OCI-LY7 (cell line): ENCODE measurements at regions not wholly inside any gene's neighbourhood (a gene's known extent, or its start where the extent isn't known, plus 50 kb on each side); places are given as distances from the start of the nearest gene placed in this dataset.
A peak's percentile ranks its signal among the peaks of the same experiment; 100 is the strongest.
"Not testable (repeated sequence)": the region's sequence is repeated elsewhere in the genome, so short reads cannot be mapped to it uniquely, and the experiment has no call there.

Experiments
- BruUV-seq: library from RNA; stranded (reverse); fragments of 400-500 nt; replicated peaks from 2 replicates; lab custom pipeline; 2021; lab: Mats Ljungman, UMichigan
- CTCF ChIA-PET: fragments of 300-600 bp; sonication (Branson Sonifier 250); formaldehyde crosslinking; loops from one replicate; lab custom pipeline; 2022; ENCODE audit warnings: antibody characterized with exemption; ENCODE audit not compliant: unreplicated experiment; lab: Charles Lee
- POLR2A ChIA-PET: fragments of 300-600 bp; sonication (Branson Sonifier 250); formaldehyde crosslinking; loops from one replicate; lab custom pipeline; 2022; ENCODE audit warnings: antibody characterized with exemption; lab: Charles Lee
- DNase-seq: peaks from one replicate; pipeline ENCODE4 v3.0.0-alpha.2; 2015; ENCODE audit warnings: low spot score
- H2AFZ ChIP-seq: fragments of 200-600 bp; sonication (generic), shearing (Covaris generic); 2 replicates; pipeline ENCODE4 v1.6.1; 2014; ENCODE audit warnings: mild to moderate bottlenecking, antibody characterized with exemption, low read length, moderate library complexity
- H3K27ac ChIP-seq: fragments of 200-600 bp; sonication (generic); 2 replicates; pipeline ENCODE4 v1.5.1; 2014; ENCODE audit warnings: mixed run types, low read depth, mild to moderate bottlenecking, moderate library complexity, low read length, inconsistent platforms; ENCODE audit not compliant: poor library complexity, severe bottlenecking
- H3K36me3 ChIP-seq: fragments of 200-600 bp; sonication (generic); 2 replicates; pipeline ENCODE4 v1.6.1; 2014; ENCODE audit warnings: mild to moderate bottlenecking, antibody characterized with exemption, low read length, moderate library complexity, mixed read lengths; ENCODE audit not compliant: insufficient read depth
- H3K4me1 ChIP-seq: fragments of 200-600 bp; sonication (generic); 2 replicates; pipeline ENCODE4 v1.5.1; 2014; ENCODE audit warnings: mild to moderate bottlenecking, low read length; ENCODE audit not compliant: insufficient read depth, poor library complexity, severe bottlenecking
- H3K4me2 ChIP-seq: fragments of 200-600 bp; sonication (generic); 2 replicates; pipeline ENCODE4 v1.6.1; 2014; ENCODE audit warnings: mild to moderate bottlenecking, low read length
- H3K4me3 ChIP-seq: fragments of 200-600 bp; sonication (generic); 2 replicates; pipeline ENCODE4 v1.5.1; 2014; ENCODE audit warnings: mild to moderate bottlenecking, low read depth, low read length; ENCODE audit not compliant: poor library complexity, severe bottlenecking
- H3K79me2 ChIP-seq: fragments of 200-600 bp; sonication (generic); 2 replicates; pipeline ENCODE4 v1.6.1; 2016; ENCODE audit warnings: low read depth, mild to moderate bottlenecking, low read length, moderate library complexity, mixed read lengths; ENCODE audit not compliant: insufficient read depth
- H3K9me2 ChIP-seq: fragments of 200-600 bp; sonication (generic); 2 replicates; pipeline ENCODE4 v1.6.1; 2016; ENCODE audit warnings: mild to moderate bottlenecking, low read length, mixed read lengths; ENCODE audit not compliant: insufficient read depth
- H3K9me3 ChIP-seq: fragments of 200-600 bp; sonication (generic); 2 replicates; pipeline ENCODE4 v1.6.1; 2014; ENCODE audit warnings: mild to moderate bottlenecking, mixed run types, low read length, mixed read lengths
- H4K20me1 ChIP-seq: fragments of 200-600 bp; sonication (generic); 2 replicates; pipeline ENCODE4 v1.6.1; 2014; ENCODE audit warnings: mild to moderate bottlenecking, antibody characterized with exemption, low read length, moderate library complexity, mixed read lengths; ENCODE audit not compliant: insufficient read depth
- CTCF ChIP-seq: fragments of 200-600 bp; sonication (generic); conservative IDR thresholded peaks from 2 replicates; pipeline ENCODE4 v1.5.1; 2014; ENCODE audit warnings: mild to moderate bottlenecking, antibody characterized with exemption, low read length, moderate library complexity, mixed read lengths
- EZH2phosphoT487 ChIP-seq: fragments of 200-600 bp; sonication (generic); IDR thresholded peaks from 2 replicates; pipeline ENCODE4 v1.6.1; 2018; ENCODE audit warnings: low read depth, borderline replicate concordance, mild to moderate bottlenecking, mixed run types, antibody characterized with exemption, low read length, moderate library complexity, mixed read lengths
- intact Hi-C: fragments of 100-400 bp; cut with micrococcal nuclease; formaldehyde crosslinking; loops from one replicate; pipeline ENCODE4 v1.10.0; 2022; ENCODE audit not compliant: unreplicated experiment

- ChIA-PET CTCF (no interaction called here), POLR2A (interaction anchor here (0.6 kb wide), 1 partner anchor 19 kb away, joined by 5 read pairs; no protein-coding TSS in a partner anchor)
- Histone ChIP-seq H3K4me2 (no peak overlapping the region), H3K36me3 (no peaks in the 10 kb centered on the region), H3K9me2 (no peaks in the 10 kb centered on the region), H3K9me3 (no peaks in the 10 kb centered on the region), H2AFZ (no peak overlapping the region), H3K4me1 (peaks cover 7% of the 10 kb centered on the region), H3K27ac (no peak overlapping the region), H3K4me3 (no peak overlapping the region), H4K20me1 (no peaks in the 10 kb centered on the region), H3K79me2 (no peaks in the 10 kb centered on the region)
- intact Hi-C loops: no loop called here
- TF ChIP-seq EZH2phosphoT487 (no peak), CTCF (no peak)
- BruUV-seq: no TSS peak
- DNase-seq: no peak
Observed at GRCh38 chr3:152591515-152591914, 243.4 kb upstream of the P2RY1 start.

GRCh38 chr3:152593242-152593641 is 241.7 kb upstream of the P2RY1 start:
- no peaks in the 10 kb centered on the region for H3K79me2 ChIP-seq
- no TSS peak for BruUV-seq
- no peak for DNase-seq
- H3K36me3 ChIP-seq: no peaks in the 10 kb centered on the region
- H3K9me3 ChIP-seq: no peaks in the 10 kb centered on the region
- TF ChIP-seq CTCF (no peak), EZH2phosphoT487 (no peak)
- H3K4me3 ChIP-seq: no peak overlapping the region
- no peak overlapping the region for H2AFZ ChIP-seq
- no peaks in the 10 kb centered on the region for H3K9me2 ChIP-seq
- CTCF ChIA-PET: no interaction called here
- no peaks in the 10 kb centered on the region for H4K20me1 ChIP-seq
- no peak overlapping the region for H3K4me2 ChIP-seq
- H3K4me1 ChIP-seq: peaks cover 9% of the 10 kb centered on the region
- intact Hi-C loops: no loop called here
- POLR2A ChIA-PET: interaction anchor here (0.7 kb wide), 1 partner anchor 9 kb away, joined by 3 read pairs; no protein-coding TSS in a partner anchor
- no peak overlapping the region for H3K27ac ChIP-seq

GRCh38 chr3:152595975-152596821 is 238.7 kb upstream of the P2RY1 start:
- H3K4me3 ChIP-seq: peak overlapping the region; percentile 25
- no peaks in the 10 kb centered on the region for H4K20me1 ChIP-seq
- intact Hi-C loops: no loop called here
- H3K36me3 ChIP-seq: no peaks in the 10 kb centered on the region
- peak; percentile 71 for DNase-seq
- TF ChIP-seq CTCF: no peak
- TF ChIP-seq EZH2phosphoT487: no peak
- ChIA-PET CTCF (no interaction called here), POLR2A (interaction anchor here (0.6 to 1.6 kb wide), 14 partner anchors 8 to 1175 kb away, joined by 3 to 7 read pairs (median 4); no protein-coding TSS in a partner anchor)
- H2AFZ ChIP-seq: peak overlapping the region; percentile 91
- no TSS peak for BruUV-seq
- H3K79me2 ChIP-seq: no peaks in the 10 kb centered on the region
- H3K4me1 ChIP-seq: peaks cover 9% of the 10 kb centered on the region
- H3K9me2 ChIP-seq: no peaks in the 10 kb centered on the region
- no peak overlapping the region for H3K27ac ChIP-seq
- no peaks in the 10 kb centered on the region for H3K9me3 ChIP-seq
- peak overlapping the region; percentile 62 for H3K4me2 ChIP-seq

GRCh38 chr3:152596832-152597231 is 238.1 kb upstream of the P2RY1 start:
- Histone ChIP-seq H3K4me2 (peak overlapping the region; percentile 62), H2AFZ (peak overlapping the region; percentile 91)
- DNase-seq, H3K79me2 ChIP-seq, intact Hi-C loops, H3K4me1 ChIP-seq, H3K27ac ChIP-seq, H4K20me1 ChIP-seq, CTCF ChIA-PET, H3K9me3 ChIP-seq, H3K9me2 ChIP-seq, H3K4me3 ChIP-seq, BruUV-seq, H3K36me3 ChIP-seq: not testable (repeated sequence)
- POLR2A ChIA-PET: interaction anchor here (0.6 to 1.6 kb wide), 7 partner anchors 8 to 1175 kb away, joined by 3 to 7 read pairs (median 4); no protein-coding TSS in a partner anchor
